ENCODE measurements at regions not wholly inside any gene's neighbourhood (a gene's known extent, or its start where the extent isn't known, plus 50 kb on each side); places are given as distances from the start of the nearest gene placed in this dataset.

- no peaks in the 10 kb centered on the region for H3K4me1 ChIP-seq (ENCODE audit: insufficient read depth, low read length)
- intact Hi-C loops (cut with micrococcal nuclease; ENCODE audit: unreplicated experiment), result no loop called here
- no peaks in the 10 kb centered on the region for H3K36me3 ChIP-seq (replicated peaks in 1 of 2; ENCODE audit: control insufficient read depth in 1 of 2, insufficient read depth in 2 of 2, low read length in 2 of 2)
- TF ChIP-seq ZHX1 (CRISPR knock-in tag; IDR thresholded peaks at IDR 0.05; ENCODE audit: low read depth) (no peak), SALL2 (CRISPR knock-in tag; IDR thresholded peaks at IDR 0.05) (no peak), SP5 (CRISPR knock-in tag; IDR thresholded peaks at IDR 0.05; ENCODE audit: borderline replicate concordance, low read depth) (no peak), CHCHD3 (CRISPR knock-in tag; IDR thresholded peaks at IDR 0.05) (no peak), HMG20B (CRISPR knock-in tag; conservative IDR thresholded peaks at IDR 0.05) (no peak), ZNF143 (CRISPR knock-in tag; IDR thresholded peaks at IDR 0.05) (no peak), ZFP1 (CRISPR knock-in tag; IDR thresholded peaks at IDR 0.05) (no peak), CENPT (CRISPR knock-in tag; IDR thresholded peaks at IDR 0.05; ENCODE audit: low read depth) (no peak), BCL6 (CRISPR knock-in tag; IDR thresholded peaks at IDR 0.05) (no peak), ZNF691 (CRISPR knock-in tag; IDR thresholded peaks at IDR 0.05; ENCODE audit: borderline replicate concordance, low read depth) (no peak), ATF4 (CRISPR knock-in tag; IDR thresholded peaks at IDR 0.05) (no peak), ZNF567 (CRISPR knock-in tag; IDR thresholded peaks at IDR 0.05; ENCODE audit: borderline replicate concordance) (no peak), ZFP62 (CRISPR knock-in tag; IDR thresholded peaks at IDR 0.05) (no peak), ZFP91 (CRISPR knock-in tag; IDR thresholded peaks at IDR 0.05; ENCODE audit: borderline replicate concordance) (no peak)
- H4K20me1 ChIP-seq (ENCODE audit: insufficient read depth, low read length), result no peaks in the 10 kb centered on the region
- no peaks in the 10 kb centered on the region for H3K79me2 ChIP-seq (ENCODE audit: insufficient read depth, low read length)
- no peaks in the 10 kb centered on the region for H3K9me3 ChIP-seq (ENCODE audit: low read length)
- no peak overlapping the region for H3K4me3 ChIP-seq (replicated peaks in 1 of 3; ENCODE audit: insufficient read depth in 1 of 3, low read depth in 2 of 3, low read length in 3 of 3)
- ATAC-seq (no peak), DNase-seq (ENCODE audit: low spot score) (no peak), FAIRE-seq (no peak)
- CTCF ChIA-PET (ENCODE audit: low intra/inter-chr PET ratio, low total read pairs), result no interaction called here
- in situ Hi-C loops (cut with HindIII; ENCODE audit: extremely low pct_ligation_motif_present, low pct_unique_long_range_greater_than_20kb), result no loop called here
- WGBS (ENCODE audit: low lambda C conversion rate), result 1% methylated on average over 4 of the region's 4 CpGs
- H3K27me3 ChIP-seq (ENCODE audit: control insufficient read depth in 1 of 2, insufficient read depth in 2 of 2, low read length in 2 of 2), result no peaks in the 10 kb centered on the region
- no peak overlapping the region for H3K27ac ChIP-seq (ENCODE audit: extremely low read length, insufficient read depth, low read length)
- H3K9ac ChIP-seq (ENCODE audit: insufficient read depth, low read depth, low read length), result no peak overlapping the region
- no TSS peak for BruUV-seq (replicated peaks)
- no peak overlapping the region for H3K4me2 ChIP-seq (ENCODE audit: low read depth, low read length)
- no peak overlapping the region for H2AFZ ChIP-seq (ENCODE audit: low read length)
- POLR2A ChIA-PET, result no interaction called here
Measured at GRCh38 chr1:96253246-96254035, 468.1 kb upstream of the PTBP2 start.
